HUES6 (cell line): ENCODE measurements at regions not wholly inside any gene's neighbourhood (a gene's known extent, or its start where the extent isn't known, plus 50 kb on each side); places are given as distances from the start of the nearest gene placed in this dataset.
"Not testable (repeated sequence)": the region's sequence is repeated elsewhere in the genome, so short reads cannot be mapped to it uniquely, and the experiment has no call there.

Experiments
- H3K27ac ChIP-seq: 2 replicates; pipeline ENCODE4 v1.7.0; 2013; ENCODE audit warnings: low read depth, mild to moderate bottlenecking, low read length, inconsistent platforms
- H3K27me3 ChIP-seq: 2 replicates; pipeline ENCODE4 v1.6.1; 2013; ENCODE audit warnings: low read length; ENCODE audit not compliant: control insufficient read depth, insufficient read depth
- H3K36me3 ChIP-seq: 2 replicates; pipeline ENCODE4 v1.6.1; 2013; ENCODE audit warnings: low read length; ENCODE audit not compliant: control insufficient read depth, insufficient read depth
- H3K4me1 ChIP-seq: 2 replicates; pipeline ENCODE4 v1.6.1; 2013; ENCODE audit warnings: low read length; ENCODE audit not compliant: control insufficient read depth, insufficient read depth
- H3K4me3 ChIP-seq: 2 replicates; pipeline ENCODE4 v1.5.1; 2013; ENCODE audit warnings: low read depth, low read length
- H3K9ac ChIP-seq: one replicate; pipeline ENCODE4 v1.6.1; 2013; ENCODE audit warnings: mild to moderate bottlenecking, low read length
- H3K9me3 ChIP-seq: 2 replicates; pipeline ENCODE4 v1.6.1; 2013; ENCODE audit warnings: low read depth, low read length; ENCODE audit not compliant: control insufficient read depth, insufficient read depth

DNA sequence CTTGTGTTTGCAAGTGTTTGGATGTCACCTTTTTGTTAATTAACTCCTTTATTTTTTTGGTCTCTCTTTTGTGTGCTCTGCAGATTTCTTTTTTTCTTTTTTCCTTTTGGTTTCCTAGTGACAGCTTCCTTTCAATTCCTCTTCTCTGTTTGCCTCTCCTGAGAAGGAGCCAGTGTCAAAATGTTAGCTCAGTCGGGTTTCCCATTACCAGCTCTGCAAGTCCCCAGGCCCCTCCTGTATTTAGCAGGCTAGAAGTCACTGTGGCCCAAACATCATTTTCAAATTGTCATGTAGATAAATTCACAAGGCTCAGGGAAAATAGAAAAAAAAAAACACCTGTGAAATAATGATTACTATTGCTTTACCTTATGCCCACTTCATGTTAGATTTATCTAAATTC, 1621.6 kb downstream of the CDH8 start:
- Histone ChIP-seq H3K36me3 (no peaks in the 10 kb centered on the region), H3K4me1 (peaks cover 6% of the 10 kb centered on the region; the same call in 1 of the 2 replicates), H3K9ac (no peak overlapping the region), H3K4me3 (no peak overlapping the region), H3K9me3 (no peaks in the 10 kb centered on the region), H3K27ac (no peak overlapping the region), H3K27me3 (no peaks in the 10 kb centered on the region)

DNA sequence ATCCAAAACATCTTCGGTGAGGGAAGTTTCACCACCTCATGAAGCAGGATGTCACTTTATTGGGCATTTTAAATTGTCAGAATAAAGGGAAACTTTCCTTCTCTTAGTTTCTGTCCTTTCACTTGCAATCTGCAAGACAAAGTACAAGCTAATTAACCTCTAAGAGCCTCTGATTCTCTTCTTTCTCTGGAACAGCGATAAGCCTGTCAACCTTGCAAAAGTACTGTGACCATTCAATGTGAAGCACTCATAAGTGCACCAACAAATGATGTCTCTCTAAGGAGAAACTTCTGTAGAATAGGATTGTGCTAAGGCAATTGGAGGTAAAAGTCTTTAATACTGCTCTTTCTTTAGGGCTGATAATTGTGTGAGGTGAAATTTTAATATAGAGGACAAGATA, 1622.3 kb downstream of the CDH8 start:
- H3K36me3 ChIP-seq = no peaks in the 10 kb centered on the region
- H3K4me3 ChIP-seq = no peak overlapping the region
- H3K27ac ChIP-seq = no peak overlapping the region
- H3K27me3 ChIP-seq = no peaks in the 10 kb centered on the region
- peaks cover 6% of the 10 kb centered on the region; the same call in 1 of the 2 replicates for H3K4me1 ChIP-seq
- H3K9ac ChIP-seq = no peak overlapping the region
- H3K9me3 ChIP-seq = no peaks in the 10 kb centered on the region

GRCh38 chr16:60407606-60408005, 1628.6 kb downstream of the CDH8 start:
- Histone ChIP-seq H3K9me3 (no peaks in the 10 kb centered on the region), H3K27ac (no peak overlapping the region), H3K4me3 (no peak overlapping the region), H3K27me3 (no peaks in the 10 kb centered on the region), H3K4me1 (no peaks in the 10 kb centered on the region), H3K9ac (no peak overlapping the region), H3K36me3 (no peaks in the 10 kb centered on the region)

DNA sequence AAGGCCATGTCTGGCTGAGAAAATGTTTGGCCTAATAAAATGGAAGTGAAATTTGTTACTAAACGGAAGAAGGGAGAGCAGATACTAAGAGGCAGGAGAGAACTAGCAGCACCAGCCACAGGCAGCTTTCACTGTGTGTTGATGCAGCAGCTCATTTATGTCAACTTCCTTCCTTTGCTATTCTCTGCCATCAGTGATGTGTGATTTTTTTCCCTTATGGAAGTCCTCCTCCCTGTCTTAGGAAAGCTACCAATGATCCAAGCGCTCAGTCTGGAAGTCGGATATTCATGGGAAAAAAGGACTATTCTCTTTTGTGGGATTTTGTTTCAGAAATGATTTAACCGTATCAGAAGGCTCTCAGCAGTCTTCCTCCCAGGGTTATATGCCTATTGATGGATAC, 1629.2 kb downstream of the CDH8 start:
- Histone ChIP-seq H3K36me3 (no peaks in the 10 kb centered on the region), H3K9me3 (no peaks in the 10 kb centered on the region), H3K9ac (no peak overlapping the region), H3K4me3 (no peak overlapping the region), H3K27ac (no peak overlapping the region), H3K27me3 (no peaks in the 10 kb centered on the region), H3K4me1 (no peaks in the 10 kb centered on the region)

DNA sequence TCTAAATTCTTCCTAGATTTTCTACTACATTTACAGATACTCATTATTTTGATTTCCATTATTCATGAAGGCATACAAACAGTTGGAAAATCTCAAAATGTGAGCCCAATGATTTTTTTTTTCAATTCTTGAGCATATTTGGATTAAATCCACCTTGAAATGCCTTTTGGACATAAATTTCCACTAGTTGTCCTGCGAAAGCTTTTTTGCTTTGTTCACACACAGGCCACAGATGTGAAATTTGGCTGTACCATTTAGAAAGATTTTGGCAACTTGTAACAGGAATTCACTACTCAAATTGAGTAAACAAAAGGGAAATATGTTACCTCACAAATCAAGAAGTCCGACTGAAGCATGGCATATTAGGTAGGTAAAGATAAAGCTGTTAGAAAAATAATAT, 1631.0 kb downstream of the CDH8 start:
- Histone ChIP-seq H3K36me3 (no peaks in the 10 kb centered on the region), H3K27me3 (no peaks in the 10 kb centered on the region), H3K9ac (no peak overlapping the region), H3K4me3 (no peak overlapping the region), H3K9me3 (no peaks in the 10 kb centered on the region), H3K4me1 (no peaks in the 10 kb centered on the region), H3K27ac (no peak overlapping the region)

- Histone ChIP-seq H3K27ac (no peak overlapping the region), H3K4me3 (no peak overlapping the region), H3K36me3 (no peaks in the 10 kb centered on the region), H3K9me3 (no peaks in the 10 kb centered on the region), H3K4me1 (no peaks in the 10 kb centered on the region), H3K9ac (no peak overlapping the region), H3K27me3 (no peaks in the 10 kb centered on the region)
Measured at GRCh38 chr16:60404401-60404800, 1631.8 kb downstream of the CDH8 start.

DNA sequence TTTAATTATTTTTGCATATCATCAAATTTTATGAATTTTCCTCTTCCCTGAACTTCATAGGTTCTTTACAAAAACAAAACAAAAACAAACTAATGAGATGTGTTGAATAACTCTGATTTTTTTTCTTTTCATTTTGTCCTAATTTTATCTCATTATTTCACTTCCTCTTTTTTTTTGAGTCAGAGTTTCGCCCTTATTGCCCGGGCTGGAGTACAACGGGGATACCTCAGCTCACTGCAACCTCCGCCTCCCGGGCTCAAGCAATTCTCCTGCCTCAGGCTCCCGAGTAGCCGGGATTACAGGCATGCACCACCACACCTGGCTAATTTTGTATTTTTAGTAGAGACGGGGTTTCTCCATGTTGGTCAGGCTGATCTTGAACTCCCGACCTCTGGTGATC, 1633.3 kb downstream of the CDH8 start:
- not testable (repeated sequence) for H3K27me3 ChIP-seq, H3K36me3 ChIP-seq, H3K4me1 ChIP-seq, H3K27ac ChIP-seq, H3K4me3 ChIP-seq, H3K9ac ChIP-seq, H3K9me3 ChIP-seq

DNA sequence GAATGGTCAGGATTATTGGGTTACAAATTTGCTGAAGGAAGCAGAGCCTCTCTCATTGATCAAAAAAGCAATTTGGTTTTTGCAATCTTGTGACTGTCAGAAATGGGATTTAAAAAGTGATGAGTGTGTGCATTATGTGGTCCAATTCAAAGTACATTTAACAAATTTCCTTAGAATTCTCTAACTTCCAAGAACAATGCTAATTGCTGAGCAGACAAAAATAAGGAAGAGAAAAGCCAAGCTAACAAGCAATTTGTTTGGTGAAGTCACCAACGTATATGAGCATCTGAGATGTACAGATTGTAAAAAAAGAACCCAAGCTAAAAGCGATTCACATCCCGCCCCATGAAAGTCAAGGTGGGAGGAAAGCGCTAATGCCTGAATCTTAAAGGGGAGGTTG, 1643.9 kb downstream of the CDH8 start:
- Histone ChIP-seq H3K9me3 (no peaks in the 10 kb centered on the region), H3K4me3 (no peak overlapping the region), H3K27me3 (no peaks in the 10 kb centered on the region), H3K4me1 (no peaks in the 10 kb centered on the region), H3K9ac (no peak overlapping the region), H3K27ac (no peak overlapping the region), H3K36me3 (no peaks in the 10 kb centered on the region)

DNA sequence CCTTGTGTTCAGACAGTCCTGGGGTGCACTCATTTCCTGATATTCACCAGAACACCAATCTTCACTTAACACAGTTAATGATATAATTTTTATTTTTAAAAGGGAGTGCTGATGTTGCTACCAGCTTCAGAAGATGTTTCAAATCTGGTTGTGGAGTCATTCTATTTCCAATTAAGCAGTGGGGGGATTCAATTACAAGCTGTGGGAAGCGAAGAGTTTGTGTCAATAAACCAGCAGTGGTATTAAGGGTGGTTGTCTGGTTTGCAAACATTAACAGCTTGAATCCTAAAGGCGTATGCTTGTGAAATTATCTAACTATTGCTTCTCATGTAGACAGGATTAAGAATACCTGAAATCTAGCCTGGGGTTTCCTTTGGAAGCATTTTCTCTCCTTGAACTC, 1637.5 kb upstream of the GOT2 start:
- Histone ChIP-seq H3K4me1 (peaks cover 5% of the 10 kb centered on the region; the same call in 1 of the 2 replicates), H3K36me3 (no peaks in the 10 kb centered on the region), H3K9ac (no peak overlapping the region), H3K9me3 (no peaks in the 10 kb centered on the region), H3K4me3 (no peak overlapping the region), H3K27me3 (no peaks in the 10 kb centered on the region), H3K27ac (no peak overlapping the region)

DNA sequence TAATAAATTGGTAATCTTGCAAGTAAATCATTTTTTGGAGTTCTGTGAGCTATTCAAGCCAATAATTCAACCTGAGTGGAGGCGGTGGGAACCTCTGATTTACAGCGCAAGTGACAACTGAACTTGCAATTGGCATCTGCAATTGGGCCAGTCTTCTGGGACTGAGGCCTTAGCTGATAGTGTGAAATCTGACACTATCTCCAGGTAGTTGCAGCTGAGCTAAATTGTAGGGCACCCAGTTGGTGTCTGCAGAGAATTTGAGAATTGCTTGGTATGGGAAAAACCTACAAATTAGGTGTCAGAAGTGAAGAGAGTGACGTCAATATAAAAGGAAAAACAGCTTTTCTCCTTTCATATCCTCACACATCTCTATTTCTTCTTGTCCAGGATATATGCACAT, 1633.6 kb upstream of the GOT2 start:
- no peaks in the 10 kb centered on the region for H3K36me3 ChIP-seq
- H3K4me3 ChIP-seq = no peak overlapping the region
- H3K9ac ChIP-seq = no peak overlapping the region
- H3K27ac ChIP-seq = no peak overlapping the region
- no peaks in the 10 kb centered on the region for H3K27me3 ChIP-seq
- no peaks in the 10 kb centered on the region for H3K9me3 ChIP-seq
- peaks cover 5% of the 10 kb centered on the region; the same call in 1 of the 2 replicates for H3K4me1 ChIP-seq

DNA sequence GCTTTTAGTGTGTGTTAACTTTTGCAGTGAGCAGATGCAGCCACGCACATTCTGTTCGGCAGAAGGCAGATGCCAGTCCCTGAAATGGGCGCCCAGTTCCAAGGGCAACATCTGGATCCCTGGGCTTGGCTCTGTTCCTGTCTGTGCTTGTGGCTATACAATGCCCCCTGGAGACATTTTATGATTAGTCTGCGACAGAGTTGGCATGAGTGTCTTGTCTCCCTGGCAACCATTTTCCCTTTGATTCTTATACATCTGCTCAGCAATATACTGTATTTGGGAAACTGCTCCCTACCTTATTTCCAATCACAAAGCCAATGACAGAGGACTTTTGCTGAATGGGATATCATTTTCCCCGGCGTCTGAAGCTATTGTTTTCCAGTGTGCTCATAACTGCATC, 1629.5 kb upstream of the GOT2 start:
- H3K27me3 ChIP-seq = no peaks in the 10 kb centered on the region
- H3K9ac ChIP-seq = no peak overlapping the region
- no peaks in the 10 kb centered on the region for H3K4me1 ChIP-seq
- H3K27ac ChIP-seq = no peak overlapping the region
- H3K4me3 ChIP-seq = no peak overlapping the region
- H3K9me3 ChIP-seq = no peaks in the 10 kb centered on the region
- H3K36me3 ChIP-seq = no peaks in the 10 kb centered on the region

- not testable (repeated sequence) for H3K9ac ChIP-seq, H3K9me3 ChIP-seq, H3K36me3 ChIP-seq, H3K27ac ChIP-seq, H3K4me1 ChIP-seq, H3K4me3 ChIP-seq, H3K27me3 ChIP-seq
Measured at GRCh38 chr16:60359866-60360265, 1625.8 kb upstream of the GOT2 start.
